GM21786 (cell line): ENCODE measurements at regions not wholly inside any gene's neighbourhood (a gene's known extent, or its start where the extent isn't known, plus 50 kb on each side); places are given as distances from the start of the nearest gene placed in this dataset.

ENCODE experiments used
- ATAC-seq: cut with Tn5 transposase; IDR thresholded peaks from one replicate; pipeline ENCODE4 v1.9.1; 2021; ENCODE audit not compliant: unreplicated experiment

GRCh38 chr11:15724601-15725000 lies 609.9 kb downstream of the INSC start:
- no peak for ATAC-seq

GRCh38 chr11:15725246-15725645 lies 610.5 kb downstream of the INSC start:
- no peak for ATAC-seq

- no peak for ATAC-seq
Observed at GRCh38 chr11:15726221-15726746, 611.6 kb downstream of the INSC start.

DNA sequence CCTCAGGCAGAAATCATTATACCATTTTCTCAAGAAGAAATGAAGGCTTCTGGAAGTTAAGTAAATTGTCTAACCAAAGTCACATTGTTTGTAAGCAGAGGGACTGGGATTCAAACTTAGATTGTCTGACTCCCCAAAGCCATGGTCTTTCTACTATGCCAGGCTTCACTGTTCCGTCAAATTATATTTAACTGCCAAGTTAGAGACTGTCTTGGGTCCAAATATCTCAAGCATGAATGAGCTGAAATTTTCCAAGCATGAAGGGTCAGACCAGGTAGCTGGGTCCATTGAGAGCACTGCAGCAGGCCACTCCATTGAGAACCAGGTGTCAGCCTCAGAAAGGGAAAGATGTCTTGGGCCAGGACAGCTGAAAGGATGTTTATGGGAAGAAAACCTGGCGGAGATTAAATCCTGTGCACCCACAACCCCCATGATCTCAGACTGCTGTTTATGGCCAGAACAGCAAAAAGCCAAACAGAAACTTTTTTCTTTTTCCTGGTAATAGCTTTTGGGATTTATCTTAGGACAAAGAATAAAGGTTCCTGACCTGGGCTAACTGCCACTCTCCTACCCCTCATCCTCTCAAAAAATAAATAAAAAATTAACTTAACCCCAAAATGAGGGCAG lies 612.3 kb downstream of the INSC start:
- ATAC-seq, result no peak

- ATAC-seq, result no peak
Observed at GRCh38 chr11:15727520-15727914, 612.8 kb downstream of the INSC start.

DNA sequence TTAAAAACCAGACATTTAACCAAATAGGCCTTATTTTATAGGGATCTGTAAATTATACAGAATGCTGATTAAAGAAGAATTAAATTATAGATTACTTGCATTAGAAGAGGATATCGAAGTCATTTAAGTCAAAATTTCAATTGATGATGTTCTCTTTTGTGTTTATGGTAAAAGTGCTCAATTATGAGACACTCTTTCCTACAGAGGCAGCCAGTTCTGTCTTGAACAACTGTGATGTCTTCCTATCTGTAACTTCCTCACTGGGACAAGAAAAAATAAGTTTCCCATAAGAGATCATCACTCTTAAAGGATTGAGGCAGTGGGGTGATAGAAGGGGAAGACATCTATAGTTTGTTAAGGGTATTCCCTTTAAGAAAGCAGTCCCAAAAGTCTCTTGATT lies 613.5 kb downstream of the INSC start:
- ATAC-seq, result no peak

- no peak for ATAC-seq
Observed at GRCh38 chr11:15730263-15730994, 615.7 kb downstream of the INSC start.

DNA sequence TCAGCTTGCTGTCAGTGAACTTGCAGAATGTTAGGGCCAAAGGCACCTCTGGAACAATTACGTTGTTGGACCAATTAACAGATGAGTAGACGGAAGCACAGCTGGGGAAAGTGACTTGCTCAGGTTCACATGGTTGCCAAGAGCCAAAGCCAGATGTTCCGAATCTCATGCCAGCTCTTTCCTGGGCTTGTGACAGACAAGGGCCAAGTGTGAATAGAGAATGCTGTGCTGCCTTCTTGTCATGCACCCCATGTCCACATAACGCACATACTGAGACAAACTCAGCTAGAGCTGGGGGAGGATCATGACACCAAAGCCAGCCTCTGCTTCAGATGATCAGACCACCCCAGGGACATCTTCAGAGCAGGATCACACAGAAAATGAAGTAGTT lies 616.3 kb downstream of the INSC start:
- ATAC-seq, result no peak

- no peak for ATAC-seq
Observed at GRCh38 chr11:15735706-15736105, 620.6 kb downstream of the SOX6 start.

DNA sequence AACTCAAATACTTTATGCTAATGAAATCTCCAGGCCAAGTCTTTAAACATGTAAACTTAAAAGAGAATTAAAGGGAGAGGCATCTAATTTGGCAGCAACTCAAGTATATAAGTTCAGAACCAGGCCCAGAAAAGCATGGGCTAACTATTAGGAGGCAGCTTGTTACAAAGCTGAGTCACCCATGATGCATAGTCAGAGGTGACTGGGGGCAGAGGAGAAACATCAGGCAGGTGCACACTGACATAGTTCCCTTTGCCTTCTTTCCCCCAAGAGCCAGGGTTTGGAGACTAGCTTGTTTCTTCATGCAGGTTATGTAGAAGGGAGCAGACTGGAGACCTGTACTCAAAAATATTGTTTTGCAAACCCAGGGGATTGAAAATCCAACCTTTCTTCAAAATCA lies 619.0 kb downstream of the SOX6 start:
- no peak for ATAC-seq

DNA sequence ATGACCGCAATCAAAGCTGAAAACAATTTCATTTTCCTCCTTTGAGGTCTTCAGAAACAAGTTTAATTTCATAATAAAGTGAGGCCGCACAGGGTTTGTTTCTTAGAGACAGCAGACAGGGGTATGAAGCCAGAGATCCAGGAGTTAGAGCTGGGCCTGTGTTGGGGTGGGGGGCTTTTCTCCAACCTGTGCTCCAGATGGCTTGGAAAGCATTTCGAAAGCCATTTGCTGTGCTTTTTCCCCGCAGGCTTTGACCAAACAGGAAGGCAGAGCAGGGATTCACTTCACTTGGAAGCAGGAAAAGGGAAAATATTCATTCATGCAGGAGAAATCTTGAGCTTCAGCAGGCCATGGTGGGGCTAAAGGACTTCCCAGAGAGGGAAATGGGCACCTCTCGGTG lies 617.4 kb downstream of the SOX6 start:
- no peak for ATAC-seq

GRCh38 chr11:15742626-15743519 lies 613.5 kb downstream of the SOX6 start:
- ATAC-seq, result no peak

GRCh38 chr11:15744693-15745092 lies 611.7 kb downstream of the SOX6 start:
- ATAC-seq, result no peak

- ATAC-seq, result no peak
Observed at GRCh38 chr11:15745266-15745665, 611.1 kb downstream of the SOX6 start.

GRCh38 chr11:15747671-15748070 lies 608.7 kb downstream of the SOX6 start:
- no peak for ATAC-seq

- ATAC-seq, result no peak
Observed at GRCh38 chr11:15748132-15748531, 608.2 kb downstream of the SOX6 start.

- ATAC-seq, result no peak
Observed at GRCh38 chr11:15748741-15749140, 607.6 kb downstream of the SOX6 start.

- ATAC-seq, result no peak
Observed at GRCh38 chr11:15750535-15751308, 605.6 kb downstream of the SOX6 start.

- ATAC-seq, result no peak
Observed at GRCh38 chr11:15754221-15754620, 602.1 kb downstream of the SOX6 start.

GRCh38 chr11:15757048-15757698 lies 599.2 kb downstream of the SOX6 start:
- no peak for ATAC-seq
